GM12872 (cell line): ENCODE measurements at regions not wholly inside any gene's neighbourhood (a gene's known extent, or its start where the extent isn't known, plus 50 kb on each side); places are given as distances from the start of the nearest gene placed in this dataset.

Source experiments
- TF ChIP-seq, protein P1 (sequence below): IDR thresholded peaks from 3 replicates; pipeline ENCODE4 v1.5.1; 2011; ENCODE audit warnings: low read depth, mild to moderate bottlenecking, low read length, moderate library complexity; ENCODE audit not compliant: insufficient read depth

DNA sequence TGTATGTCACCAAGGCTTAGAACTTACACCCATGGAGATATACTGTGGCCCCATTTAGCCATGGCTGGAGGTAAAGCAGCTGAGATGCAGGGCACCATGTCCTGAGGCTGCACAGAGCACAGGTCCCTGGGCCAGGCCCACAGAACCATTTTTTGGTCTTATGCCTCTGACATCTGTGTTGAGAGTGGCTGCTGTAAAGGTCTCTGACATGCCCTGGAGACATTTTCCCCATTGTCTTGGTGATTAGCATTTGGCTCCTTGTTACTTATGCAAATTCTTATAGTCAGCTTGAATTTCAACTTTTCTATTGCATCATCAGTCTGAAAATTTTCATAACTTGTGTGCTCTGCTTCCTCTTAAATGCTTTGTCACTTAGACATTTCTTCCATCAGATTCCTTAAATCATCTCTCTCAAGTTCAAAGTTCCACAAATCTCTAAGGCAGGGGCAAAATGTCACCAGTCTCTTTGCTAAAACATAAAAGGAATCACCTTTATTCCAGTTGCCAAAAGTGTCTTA is 701.3 kb downstream of the EPHA3 start:
- TF ChIP-seq, protein P1, sequence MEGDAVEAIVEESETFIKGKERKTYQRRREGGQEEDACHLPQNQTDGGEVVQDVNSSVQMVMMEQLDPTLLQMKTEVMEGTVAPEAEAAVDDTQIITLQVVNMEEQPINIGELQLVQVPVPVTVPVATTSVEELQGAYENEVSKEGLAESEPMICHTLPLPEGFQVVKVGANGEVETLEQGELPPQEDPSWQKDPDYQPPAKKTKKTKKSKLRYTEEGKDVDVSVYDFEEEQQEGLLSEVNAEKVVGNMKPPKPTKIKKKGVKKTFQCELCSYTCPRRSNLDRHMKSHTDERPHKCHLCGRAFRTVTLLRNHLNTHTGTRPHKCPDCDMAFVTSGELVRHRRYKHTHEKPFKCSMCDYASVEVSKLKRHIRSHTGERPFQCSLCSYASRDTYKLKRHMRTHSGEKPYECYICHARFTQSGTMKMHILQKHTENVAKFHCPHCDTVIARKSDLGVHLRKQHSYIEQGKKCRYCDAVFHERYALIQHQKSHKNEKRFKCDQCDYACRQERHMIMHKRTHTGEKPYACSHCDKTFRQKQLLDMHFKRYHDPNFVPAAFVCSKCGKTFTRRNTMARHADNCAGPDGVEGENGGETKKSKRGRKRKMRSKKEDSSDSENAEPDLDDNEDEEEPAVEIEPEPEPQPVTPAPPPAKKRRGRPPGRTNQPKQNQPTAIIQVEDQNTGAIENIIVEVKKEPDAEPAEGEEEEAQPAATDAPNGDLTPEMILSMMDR, result no peak

DNA sequence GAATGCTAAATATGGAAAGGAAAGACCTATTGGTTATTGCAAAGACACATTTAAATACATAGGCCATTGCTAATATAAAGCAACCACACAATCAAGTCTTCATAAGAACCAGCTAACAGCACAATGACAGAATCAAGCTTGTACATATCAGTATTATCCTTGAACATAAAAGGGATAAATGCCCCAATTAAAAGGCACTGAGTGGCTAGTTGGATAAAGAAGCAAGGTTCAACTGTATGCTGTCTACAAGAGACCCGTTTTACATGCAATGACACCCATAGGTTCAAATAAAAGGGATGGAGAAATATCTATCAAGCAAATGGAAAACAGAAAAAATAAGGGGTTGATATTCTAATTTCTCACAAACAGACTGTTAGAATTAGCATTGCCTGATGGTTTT is 706.1 kb downstream of the EPHA3 start:
- TF ChIP-seq, protein P1, result no peak

DNA sequence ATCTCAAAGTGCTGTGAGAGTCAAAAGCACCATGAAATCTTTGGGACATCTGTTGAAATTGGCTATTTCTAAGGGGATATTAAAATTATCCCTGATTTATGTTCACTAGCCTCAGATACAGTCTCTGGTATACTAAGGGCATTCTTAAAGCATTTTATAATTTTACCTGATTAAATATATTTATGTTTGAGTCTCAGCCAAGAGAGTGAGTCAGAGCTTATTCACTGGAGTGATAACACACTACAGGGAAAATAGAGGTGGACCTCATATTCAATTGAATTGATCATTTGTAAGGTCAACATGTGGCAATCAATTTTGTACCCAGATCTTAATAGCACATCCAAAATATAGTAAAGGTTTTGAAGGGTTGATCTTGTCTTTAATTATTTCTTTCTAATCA is 733.6 kb downstream of the EPHA3 start:
- TF ChIP-seq, protein P1, result no peak

DNA sequence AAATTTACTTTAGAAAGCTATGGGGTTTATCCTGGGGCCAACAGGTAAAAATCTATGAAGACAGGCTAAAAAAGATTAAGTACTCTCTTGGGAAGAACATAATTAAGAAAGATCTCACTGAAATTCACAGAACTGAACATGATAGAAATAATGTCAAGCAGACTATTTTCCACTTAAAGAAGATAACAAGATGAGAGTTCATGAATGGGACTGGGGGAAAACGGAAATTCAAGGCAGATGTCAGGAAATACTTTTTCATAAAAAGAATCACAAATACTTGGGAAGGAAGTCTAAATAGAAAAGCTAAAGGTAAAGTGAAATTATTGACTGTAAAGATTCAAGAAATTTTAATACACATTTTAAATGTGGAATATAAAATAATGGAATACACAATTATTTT is 737.6 kb downstream of the EPHA3 start:
- TF ChIP-seq, protein P1, result no peak

DNA sequence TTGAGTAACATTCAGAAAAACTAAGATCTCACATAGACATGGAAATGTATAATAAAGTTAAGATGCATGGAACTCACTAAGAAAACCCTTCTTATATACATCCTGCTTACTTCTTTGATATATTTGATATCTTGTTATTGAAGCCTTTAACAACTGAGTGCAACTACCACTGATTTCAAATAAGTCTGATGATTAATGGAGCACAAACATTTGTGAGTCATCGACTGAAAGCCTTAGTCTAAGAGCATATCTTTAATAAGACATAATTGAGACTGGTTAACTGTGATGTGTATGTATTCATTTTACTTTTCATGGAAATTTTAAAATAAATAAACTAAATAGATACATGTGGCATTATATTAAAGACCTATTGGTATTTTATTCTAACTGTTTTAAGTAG is 740.5 kb downstream of the EPHA3 start:
- TF ChIP-seq, protein P1, result no peak

DNA sequence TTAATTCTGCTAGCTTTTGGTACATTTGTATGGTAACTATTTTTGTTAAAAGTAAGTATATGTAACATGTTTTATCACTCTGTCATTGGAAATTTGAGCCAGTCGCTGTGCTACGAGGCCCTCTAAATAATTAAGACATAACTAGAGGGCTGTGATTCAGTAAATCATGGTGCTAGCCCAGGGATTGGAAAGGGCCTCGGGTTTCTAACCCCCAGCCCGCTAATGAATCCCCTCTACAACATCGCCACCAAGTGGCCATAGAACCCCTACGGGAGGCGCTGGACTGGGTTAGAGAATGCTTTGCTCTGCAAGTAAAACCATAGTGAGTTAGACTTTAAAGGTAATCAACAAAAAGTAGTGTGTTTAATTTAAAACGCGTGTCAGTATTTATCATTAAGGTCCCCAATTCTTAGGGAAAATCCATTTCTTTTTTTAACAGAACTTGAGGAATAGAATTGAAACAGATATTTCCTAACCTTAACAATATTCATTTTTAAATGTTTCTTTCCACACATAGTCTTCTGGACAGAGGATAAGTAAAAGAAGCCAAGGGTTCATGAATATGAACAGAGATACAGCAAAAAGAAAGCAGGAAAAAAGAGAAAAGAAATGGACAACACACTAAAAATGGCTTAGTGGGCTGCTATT is 744.7 kb downstream of the EPHA3 start:
- TF ChIP-seq, protein P1, result no peak

DNA sequence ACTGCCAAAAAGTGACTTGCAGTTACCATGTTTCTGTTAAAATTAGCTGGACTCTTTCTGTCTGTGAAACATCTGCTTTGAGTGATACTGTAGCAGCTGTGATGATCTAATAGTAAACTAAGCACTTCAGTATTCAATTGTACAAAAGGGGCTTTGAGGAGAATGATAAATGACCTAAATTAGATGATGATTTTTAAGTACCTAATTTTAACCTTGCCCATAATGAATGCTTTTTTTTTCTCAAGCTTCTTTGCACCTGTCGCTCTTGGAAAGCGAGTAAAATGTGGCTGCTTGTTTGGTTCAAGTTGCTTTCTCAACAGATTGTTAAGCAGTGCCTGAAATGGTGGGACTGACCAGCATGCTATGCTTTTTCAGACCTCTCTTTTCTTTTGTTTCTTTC is 752.3 kb downstream of the EPHA3 start:
- TF ChIP-seq, protein P1, result no peak

DNA sequence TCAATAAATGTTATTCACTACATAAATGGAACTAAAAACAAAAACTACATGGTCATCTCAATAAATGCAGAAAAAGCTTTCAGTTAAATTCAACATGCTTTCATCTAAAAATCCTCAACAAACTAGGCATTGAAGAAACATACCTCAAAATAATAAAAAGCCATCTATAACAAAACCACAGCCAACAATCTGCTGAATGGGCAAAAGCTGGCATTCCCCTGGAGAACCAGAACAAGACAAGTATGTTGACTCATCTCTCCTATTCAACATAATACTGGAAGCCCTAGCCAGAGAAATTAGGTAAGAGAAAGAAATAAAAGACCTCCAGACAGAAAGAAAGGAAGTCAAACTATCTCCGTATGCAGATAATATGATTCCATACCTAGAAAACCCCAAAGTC is 759.9 kb downstream of the EPHA3 start:
- TF ChIP-seq, protein P1, result no peak
